CD14-positive monocyte (primary cell): ENCODE measurements at regions not wholly inside any gene's neighbourhood (a gene's known extent, or its start where the extent isn't known, plus 50 kb on each side); places are given as distances from the start of the nearest gene placed in this dataset.
A peak's percentile ranks its signal among the peaks of the same experiment; 100 is the strongest.

Source experiments
- DNase-seq, 3 donors: peaks; one replicate each; pipeline ENCODE4 v3.0.0-alpha.2; 2011 to 2022
- H2AFZ ChIP-seq: 2 replicates; pipeline ENCODE4 v1.6.0; 2012; ENCODE audit warnings: mild to moderate bottlenecking, low read depth, low read length, inconsistent platforms; ENCODE audit not compliant: insufficient read depth, poor library complexity, severe bottlenecking
- H3K27ac ChIP-seq, 2 donors: 1 replicate in 1 of 2; 2 replicates in 1 of 2; pipeline ENCODE4 v1.5.1; 2012 to 2013; ENCODE audit warnings: low read length in 2 of 2, control low read depth in 1 of 2, inconsistent platforms in 1 of 2, low read depth in 1 of 2, mild to moderate bottlenecking in 1 of 2
- H3K27me3 ChIP-seq, 2 donors: one replicate each; pipeline versions ENCODE4 v1.6.0 to v1.6.1; 2011 to 2013; ENCODE audit warnings: low read length in 2 of 2; ENCODE audit not compliant: control insufficient read depth in 2 of 2, insufficient read depth in 2 of 2
- H3K36me3 ChIP-seq, 2 donors: replicated peaks in 1 of 2; 1 replicate in 1 of 2; 2 replicates in 1 of 2; pipeline versions ENCODE4 v1.5.1 to v1.6.1; 2012 to 2013; ENCODE audit warnings: low read length in 2 of 2, control low read depth in 1 of 2, inconsistent platforms in 1 of 2, mild to moderate bottlenecking in 1 of 2; ENCODE audit not compliant: insufficient read depth in 2 of 2, control insufficient read depth in 1 of 2
- H3K4me1 ChIP-seq, 2 donors: 1 replicate in 1 of 2; 2 replicates in 1 of 2; pipeline versions ENCODE4 v1.5.1 to v1.6.1; 2012 to 2013; ENCODE audit warnings: low read length in 2 of 2, control low read depth in 1 of 2, inconsistent platforms in 1 of 2, mild to moderate bottlenecking in 1 of 2, moderate library complexity in 1 of 2; ENCODE audit not compliant: insufficient read depth in 2 of 2, control insufficient read depth in 1 of 2
- H3K4me2 ChIP-seq: replicated peaks from 2 replicates; pipeline ENCODE3; 2012; ENCODE audit warnings: low read length, moderate library complexity, mild to moderate bottlenecking; ENCODE audit not compliant: poor library complexity, severe bottlenecking; ENCODE audit errors: extremely low read depth
- H3K4me3 ChIP-seq, 3 experiments: fragments of 200-600 bp in 1 of 3; sonication (generic) in 1 of 3; replicated peaks in 1 of 3; 1 replicate in 2 of 3; 2 replicates in 1 of 3; pipeline ENCODE4 v1.5.1; 2011 to 2013; ENCODE audit warnings: low read length in 3 of 3, mild to moderate bottlenecking in 3 of 3, control low read depth in 2 of 3, low read depth in 2 of 3, inconsistent platforms in 1 of 3, moderate library complexity in 1 of 3
- H3K79me2 ChIP-seq: 2 replicates; pipeline ENCODE4 v1.6.0; 2012; ENCODE audit warnings: mild to moderate bottlenecking, control low read depth, inconsistent platforms, low read length, moderate library complexity; ENCODE audit not compliant: insufficient read depth
- H3K9ac ChIP-seq: 2 replicates; pipeline ENCODE4 v1.6.0; 2017; ENCODE audit warnings: low read length, mild to moderate bottlenecking; ENCODE audit not compliant: insufficient read depth, poor library complexity, severe bottlenecking
- H3K9me3 ChIP-seq, 2 donors: replicated peaks in 1 of 2; 1 replicate in 1 of 2; 2 replicates in 1 of 2; pipeline versions ENCODE4 v1.5.1 to v1.6.1; 2012 to 2013; ENCODE audit warnings: low read length in 2 of 2, control low read depth in 1 of 2; ENCODE audit not compliant: control insufficient read depth in 1 of 2, insufficient read depth in 1 of 2
- H4K20me1 ChIP-seq: 2 replicates; pipeline ENCODE4 v1.6.0; 2012; ENCODE audit warnings: mild to moderate bottlenecking, low read length, control low read depth, moderate library complexity; ENCODE audit not compliant: insufficient read depth
- H3K27ac Mint-ChIP-seq, 7 donors: one replicate each; pipeline ENCODE4 v1.8.0; 2020; ENCODE audit warnings: mild to moderate bottlenecking in 7 of 7, mixed read lengths in 7 of 7, moderate library complexity in 6 of 7, inconsistent platforms in 2 of 7
- H3K27me3 Mint-ChIP-seq, 3 donors: one replicate each; pipeline ENCODE4 v1.8.0; 2021 to 2022; ENCODE audit warnings: low read depth in 3 of 3, mild to moderate bottlenecking in 3 of 3, mixed read lengths in 3 of 3, moderate library complexity in 3 of 3, inconsistent platforms in 1 of 3
- H3K36me3 Mint-ChIP-seq, 2 donors: one replicate each; pipeline ENCODE4 v1.8.0; 2020; ENCODE audit warnings: mixed read lengths in 2 of 2, inconsistent platforms in 1 of 2, mild to moderate bottlenecking in 1 of 2
- H3K4me1 Mint-ChIP-seq: one replicate; pipeline ENCODE4 v1.8.0; 2020; ENCODE audit warnings: mild to moderate bottlenecking, mixed read lengths
- H3K4me3 Mint-ChIP-seq, 2 donors: one replicate each; pipeline ENCODE4 v1.8.0; 2020; ENCODE audit warnings: mild to moderate bottlenecking in 2 of 2, mixed read lengths in 2 of 2, moderate library complexity in 1 of 2
- H3K9me3 Mint-ChIP-seq, 7 donors: one replicate each; pipeline ENCODE4 v1.8.0; 2020 to 2022; ENCODE audit warnings: mixed read lengths in 7 of 7, mild to moderate bottlenecking in 6 of 7, moderate library complexity in 6 of 7, inconsistent platforms in 2 of 7
- CTCF ChIP-seq: fragments of 200-600 bp; IDR thresholded peaks from one replicate; pipeline ENCODE4 v1.8.0; 2022; ENCODE audit warnings: antibody characterized with exemption, mild to moderate bottlenecking
- WGBS: methylation state at CpG from one replicate; pipeline ENCODE4 v1.1.5; 2013; ENCODE audit warnings: missing lambda C conversion rate; ENCODE audit not compliant: insufficient coverage; 5-methylcytosine and 5-hydroxymethylcytosine counted together
- intact Hi-C, 2 donors: fragments of 100-400 bp; cut with micrococcal nuclease; formaldehyde crosslinking; loops; one replicate each; pipeline versions ENCODE4 v1.15.0 to v1.15.1; 2023

- Histone ChIP-seq H3K9me3 (peaks cover 0 to 27% of the 10 kb centered on the region in 2 donors), H3K79me2 (no peaks in the 10 kb centered on the region), H4K20me1 (no peaks in the 10 kb centered on the region), H3K4me2 (no peak overlapping the region), H3K4me3 (no peak overlapping the region), H3K27me3 (no peaks in the 10 kb centered on the region), H3K9ac (no peak overlapping the region), H3K27ac (no peak overlapping the region), H2AFZ (no peak overlapping the region), H3K4me1 (peaks cover 47 to 58% of the 10 kb centered on the region in 2 donors), H3K36me3 (no peaks in the 10 kb centered on the region)
- Mint-ChIP-seq H3K27ac (peak overlapping the region in 2 of 7 donors; percentile 55 to 93), H3K27me3 (peaks cover 0 to 2% (median 0%) of the 10 kb centered on the region in 3 donors), H3K4me1 (peaks cover 68% of the 10 kb centered on the region), H3K36me3 (peaks cover 6 to 25% of the 10 kb centered on the region in 2 donors), H3K9me3 (peaks cover 6 to 29% (median 17%) of the 10 kb centered on the region in 7 donors), H3K4me3 (no peak overlapping the region)
- TF ChIP-seq CTCF = no peak
- WGBS = 59% methylated on average over 3 of the region's 7 CpGs
- intact Hi-C loops = no loop called here
- DNase-seq = no peak
Measured at GRCh38 chr1:30129001-30129408, 594.4 kb downstream of the MATN1 start.

GRCh38 chr1:30126848-30127247 lies 596.5 kb downstream of the MATN1 start:
- no peak overlapping the region for H3K4me3 Mint-ChIP-seq
- H3K27ac Mint-ChIP-seq = no peak overlapping the region
- peaks cover 1 to 3% (median 2%) of the 10 kb centered on the region in 3 donors for H3K27me3 Mint-ChIP-seq
- intact Hi-C loops = no loop called here
- H3K4me1 Mint-ChIP-seq = peaks cover 82% of the 10 kb centered on the region
- H3K9me3 Mint-ChIP-seq = peaks cover 6 to 31% (median 17%) of the 10 kb centered on the region in 7 donors
- Histone ChIP-seq H3K36me3 (no peaks in the 10 kb centered on the region), H3K27me3 (no peaks in the 10 kb centered on the region), H3K9ac (no peak overlapping the region), H3K4me2 (no peak overlapping the region), H3K79me2 (no peaks in the 10 kb centered on the region), H2AFZ (no peak overlapping the region), H3K9me3 (peaks cover 0 to 27% of the 10 kb centered on the region in 2 donors), H3K4me3 (no peak overlapping the region), H3K27ac (no peak overlapping the region), H4K20me1 (no peaks in the 10 kb centered on the region), H3K4me1 (peaks cover 55 to 67% of the 10 kb centered on the region in 2 donors)
- DNase-seq = no peak
- H3K36me3 Mint-ChIP-seq = peaks cover 6 to 22% of the 10 kb centered on the region in 2 donors
- WGBS = no CpG with 5 or more reads among the region's 2 CpGs
- no peak for TF ChIP-seq CTCF
